Activated CD8-positive, alpha-beta memory T cell treated with anti-CD3 and anti-CD28 coated beads, Interleukin-2, amount 50 U/mL, for 4 hours (primary cell): ENCODE measurements at regions not wholly inside any gene's neighbourhood (a gene's known extent, or its start where the extent isn't known, plus 50 kb on each side); places are given as distances from the start of the nearest gene placed in this dataset.

Source experiments
- DNase-seq: peaks from one replicate; pipeline ENCODE4 v3.0.0-alpha.2; 2020

DNA sequence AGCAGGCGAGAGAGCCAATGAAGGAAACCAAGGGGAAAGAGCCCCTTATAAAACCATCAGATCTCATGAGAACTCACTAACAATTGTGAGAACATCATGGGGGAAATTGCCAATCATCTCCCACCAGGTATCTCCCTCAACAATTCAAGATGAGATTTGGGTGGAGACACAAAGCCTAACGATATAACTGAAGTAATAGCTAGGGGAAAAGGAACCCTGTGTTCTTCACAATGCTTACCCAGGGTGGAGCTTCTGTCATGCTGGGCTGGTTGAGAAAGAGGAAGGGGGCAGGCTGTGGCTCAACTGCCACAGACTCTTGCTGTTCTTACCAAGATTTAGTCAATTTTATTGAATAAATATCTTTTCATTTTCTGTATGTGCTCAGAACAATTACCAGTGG lies 392.1 kb upstream of the HS6ST1 start:
- no peak for DNase-seq

DNA sequence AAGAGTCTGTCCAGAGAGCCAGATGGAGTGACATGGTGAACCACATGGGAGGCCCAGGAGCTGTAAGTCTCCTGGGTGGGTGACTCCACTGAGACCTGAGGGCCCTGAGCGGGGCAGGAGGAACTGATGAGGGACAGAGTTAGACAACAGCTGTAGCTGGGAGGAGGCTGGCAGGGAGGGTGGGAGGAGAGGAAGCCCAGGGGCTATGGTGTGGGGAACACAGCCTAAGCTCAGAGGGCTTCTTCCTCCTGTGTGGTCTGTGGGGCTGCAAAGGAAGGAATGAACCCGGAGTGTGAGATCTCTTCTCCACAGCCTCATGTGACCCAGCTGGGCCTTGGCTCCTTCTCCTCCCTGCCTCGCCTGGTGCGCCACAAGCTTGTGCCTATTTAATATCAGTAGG lies 395.6 kb upstream of the HS6ST1 start:
- DNase-seq, result no peak

GRCh38 chr2:128714851-128715312 lies 396.2 kb upstream of the HS6ST1 start:
- no peak for DNase-seq

GRCh38 chr2:128715360-128715759 lies 396.7 kb upstream of the HS6ST1 start:
- DNase-seq, result no peak

GRCh38 chr2:128716299-128716721 lies 397.6 kb upstream of the HS6ST1 start:
- no peak for DNase-seq

GRCh38 chr2:128717758-128718710 lies 399.4 kb upstream of the HS6ST1 start:
- no peak for DNase-seq

DNA sequence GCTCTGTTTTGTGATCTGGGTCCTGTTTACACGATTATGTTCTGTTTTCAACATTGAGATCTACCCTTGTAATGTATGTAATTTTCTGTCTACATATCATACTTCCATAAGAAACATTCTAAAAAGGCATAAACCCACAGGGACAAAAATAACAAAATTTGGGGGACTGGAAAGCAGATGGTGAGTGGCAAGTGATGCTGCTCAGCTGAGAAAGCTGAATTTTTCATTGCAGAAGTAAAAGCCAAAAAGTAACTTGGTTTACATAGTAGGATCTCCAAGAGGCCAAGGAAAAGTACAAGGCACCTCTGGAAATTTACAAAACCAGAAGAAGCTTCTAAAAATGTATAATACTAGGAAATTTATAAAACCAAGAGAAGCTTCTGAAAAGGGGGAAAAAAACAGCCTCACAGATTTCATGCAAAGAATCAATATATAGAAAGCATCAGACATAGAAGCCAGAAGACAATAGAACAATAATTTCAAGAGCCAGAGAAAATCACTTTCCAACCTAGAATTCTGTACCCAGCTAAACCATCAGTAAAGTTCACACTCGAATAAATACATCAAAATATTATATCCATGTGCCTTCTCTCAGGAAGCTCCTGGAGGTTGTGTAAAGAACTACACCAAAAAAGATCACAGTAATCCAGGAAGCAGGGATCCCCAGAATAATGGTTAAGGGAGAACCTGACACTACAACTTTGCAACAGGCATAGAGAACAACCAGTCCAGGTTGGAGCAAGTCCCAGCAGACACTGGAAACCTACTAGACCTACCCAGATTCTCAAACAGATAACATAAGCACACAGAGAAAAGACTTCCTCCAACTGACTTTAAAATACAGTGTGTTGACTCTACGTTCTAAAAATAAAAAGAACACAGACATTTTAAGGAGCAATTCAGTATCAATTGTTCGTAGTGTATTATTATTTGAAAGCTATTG lies 401.7 kb upstream of the HS6ST1 start:
- DNase-seq, result no peak

GRCh38 chr2:128721096-128721495 lies 402.4 kb upstream of the HS6ST1 start:
- DNase-seq, result no peak

GRCh38 chr2:128722489-128722888 lies 403.8 kb upstream of the HS6ST1 start:
- DNase-seq, result no peak

DNA sequence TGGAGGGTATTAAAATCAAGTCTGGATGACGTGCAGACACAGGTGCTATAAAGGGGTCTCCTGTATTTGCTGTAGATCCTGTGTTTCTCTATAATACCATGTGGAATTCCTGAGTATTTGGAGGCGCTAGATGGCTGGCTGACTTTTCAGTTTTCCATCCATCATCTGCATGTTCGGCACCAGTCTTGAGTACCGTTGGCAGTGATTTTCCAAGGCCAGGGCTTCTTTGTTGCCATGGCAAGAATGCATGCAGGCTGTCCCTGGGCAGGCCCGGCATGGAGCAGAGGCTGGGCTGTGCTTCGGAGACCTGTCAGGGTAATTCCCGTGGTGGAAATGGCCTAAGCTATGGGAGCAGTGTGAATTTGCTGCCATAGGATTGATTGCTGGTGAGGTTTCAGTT lies 405.9 kb upstream of the HS6ST1 start:
- DNase-seq, result no peak

- DNase-seq, result no peak
Observed at GRCh38 chr2:128724972-128725371, 406.3 kb upstream of the HS6ST1 start.

DNA sequence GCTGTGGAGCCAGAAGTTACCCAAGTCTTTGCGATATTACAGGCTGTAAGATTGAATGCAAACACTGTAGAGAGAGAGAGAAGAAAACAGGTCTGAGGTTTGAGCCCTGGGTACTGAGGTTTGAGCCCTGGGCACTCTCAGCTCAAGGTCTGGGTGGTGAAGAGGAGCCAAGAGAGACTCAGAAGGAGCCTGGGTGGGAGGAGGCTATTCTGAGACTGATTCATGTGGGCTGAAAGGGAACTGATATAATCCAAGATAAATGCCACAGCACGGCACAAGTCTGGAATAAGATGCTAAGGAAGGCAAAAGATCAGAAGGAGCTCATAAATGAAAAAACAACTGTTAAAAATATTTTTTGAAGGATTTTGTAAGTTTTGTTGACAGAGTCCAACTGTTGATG lies 407.6 kb upstream of the HS6ST1 start:
- no peak for DNase-seq

DNA sequence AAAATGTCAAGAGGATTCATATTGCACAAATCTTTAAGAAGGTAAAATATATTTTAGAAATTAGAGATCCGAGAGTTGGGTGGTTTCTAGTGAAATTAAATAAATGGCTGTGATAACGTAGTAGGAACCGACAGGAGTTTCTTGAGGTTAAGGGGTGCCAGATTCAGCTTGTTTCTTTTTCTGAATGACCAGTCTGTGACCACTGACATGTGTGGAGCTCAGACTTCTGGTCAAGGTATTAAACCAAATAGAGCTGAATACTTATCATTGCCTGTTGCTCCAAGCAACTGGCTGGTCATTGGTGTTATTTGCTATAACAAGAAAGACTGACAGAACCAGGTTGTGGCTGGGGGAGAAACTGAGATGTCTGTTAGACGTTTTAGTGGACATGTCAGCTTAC lies 408.2 kb upstream of the HS6ST1 start:
- no peak for DNase-seq

DNA sequence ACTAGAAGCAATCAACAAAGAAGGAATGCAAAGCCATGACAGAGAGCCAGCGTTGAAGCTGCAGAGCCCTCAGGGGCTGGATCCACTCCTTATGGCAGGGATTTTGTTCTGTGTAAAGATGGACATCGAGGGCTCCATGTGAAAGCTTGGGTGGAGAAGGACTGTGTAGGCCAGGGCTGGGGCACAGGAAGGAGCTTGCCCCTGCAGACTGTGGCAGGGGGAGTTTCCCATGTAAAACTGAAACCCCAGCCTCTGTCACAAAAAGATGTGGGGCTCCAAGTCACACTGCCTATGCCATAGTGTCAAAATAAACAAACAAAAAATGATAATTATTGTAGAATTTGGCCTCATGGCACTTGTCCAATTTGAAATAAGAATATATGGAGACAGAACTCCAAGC lies 408.7 kb upstream of the HS6ST1 start:
- DNase-seq, result no peak

GRCh38 chr2:128727914-128728313 lies 409.2 kb upstream of the HS6ST1 start:
- DNase-seq, result no peak

GRCh38 chr2:128729051-128729450 lies 410.4 kb upstream of the HS6ST1 start:
- DNase-seq, result no peak

DNA sequence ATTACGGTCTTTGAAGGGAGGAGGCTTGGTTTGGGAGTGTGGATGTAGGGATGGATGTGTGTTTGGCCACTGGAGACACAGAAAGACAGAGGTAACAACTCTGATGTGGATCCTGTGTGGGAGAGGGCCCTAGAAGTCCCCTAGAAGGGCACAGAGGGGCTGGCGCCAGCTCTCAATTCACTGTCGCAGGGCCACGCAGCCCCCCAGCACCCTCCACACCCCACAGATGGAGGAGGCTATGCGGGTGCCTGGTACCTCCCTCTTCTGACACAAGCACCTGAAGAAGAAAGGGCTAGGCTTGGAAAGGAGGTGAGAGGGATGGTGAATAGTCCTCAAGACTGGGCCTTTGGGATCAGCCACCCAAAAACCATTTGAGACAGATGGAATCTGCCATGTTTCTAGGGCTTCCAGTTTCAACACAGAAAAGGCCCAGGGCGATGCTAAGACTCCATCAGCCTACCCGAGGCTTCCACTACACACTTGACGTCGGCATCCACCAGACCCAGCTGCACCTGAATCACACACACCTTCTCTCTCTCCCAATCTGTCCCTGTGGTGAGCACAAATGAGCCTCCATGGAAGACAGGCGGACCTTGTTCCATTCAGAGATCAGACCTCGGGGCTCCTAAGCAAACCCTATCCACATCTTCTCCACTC lies 413.5 kb upstream of the HS6ST1 start:
- DNase-seq, result no peak

DNA sequence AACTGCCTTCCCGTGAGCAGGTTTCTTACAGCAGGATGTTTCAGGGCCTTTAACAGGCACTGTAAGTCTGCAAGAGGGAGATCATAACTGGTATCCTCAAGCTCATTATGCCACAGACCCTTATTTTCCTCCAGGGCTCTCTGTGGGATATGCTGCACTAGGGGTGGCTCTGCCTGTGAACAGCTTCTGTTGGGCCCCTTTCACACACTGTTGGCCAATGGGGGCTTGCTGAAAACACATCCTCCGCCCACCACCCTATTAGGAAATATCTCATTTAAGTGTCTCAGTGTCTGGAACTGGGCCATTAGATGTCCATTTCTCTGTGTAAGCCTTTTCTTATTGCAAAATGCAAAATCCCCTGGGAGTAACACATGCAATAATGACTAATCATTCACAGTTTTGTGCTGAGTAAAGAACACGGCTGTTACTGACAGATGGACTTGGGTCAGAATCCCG lies 414.3 kb upstream of the HS6ST1 start:
- DNase-seq, result no peak

- no peak for DNase-seq
Observed at GRCh38 chr2:128733450-128733849, 414.8 kb upstream of the HS6ST1 start.

DNA sequence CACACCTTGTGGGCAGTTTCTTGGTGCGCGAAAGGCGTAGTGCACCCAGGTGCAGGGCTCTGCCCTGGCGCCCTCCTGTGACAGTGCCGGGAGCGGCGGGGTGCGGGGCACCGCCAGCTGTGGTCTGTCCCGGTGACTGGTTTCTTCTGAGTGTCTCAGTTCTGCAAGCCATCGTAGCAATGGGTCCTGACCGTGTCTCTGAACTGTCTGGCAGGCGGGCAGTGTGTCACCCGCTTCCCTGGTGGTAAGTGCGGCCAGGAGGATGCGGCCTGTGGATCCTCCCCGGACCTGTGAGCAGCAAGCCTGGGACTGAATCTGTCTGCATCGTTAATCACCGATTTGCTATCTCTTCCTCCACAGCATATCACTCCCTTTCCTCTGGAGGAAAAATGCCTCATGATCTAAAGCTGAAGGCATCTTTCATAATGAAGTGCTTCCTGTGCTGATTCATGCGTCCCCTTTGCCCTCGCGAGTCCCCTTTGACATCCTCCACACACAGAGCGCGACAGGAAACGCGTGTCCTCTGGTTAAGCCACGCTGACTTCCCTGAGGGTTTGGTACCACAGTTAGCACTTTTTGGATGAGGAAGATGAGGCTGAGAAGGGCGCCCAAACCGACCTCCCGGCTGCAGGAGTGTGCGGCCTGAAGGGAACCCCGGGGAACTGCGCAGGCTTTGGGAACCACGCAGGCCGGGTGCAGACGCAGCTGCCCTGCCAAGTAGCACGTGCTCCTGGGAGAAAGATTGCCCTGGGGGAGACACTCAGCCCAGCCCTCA lies 416.0 kb upstream of the HS6ST1 start:
- DNase-seq, result no peak

DNA sequence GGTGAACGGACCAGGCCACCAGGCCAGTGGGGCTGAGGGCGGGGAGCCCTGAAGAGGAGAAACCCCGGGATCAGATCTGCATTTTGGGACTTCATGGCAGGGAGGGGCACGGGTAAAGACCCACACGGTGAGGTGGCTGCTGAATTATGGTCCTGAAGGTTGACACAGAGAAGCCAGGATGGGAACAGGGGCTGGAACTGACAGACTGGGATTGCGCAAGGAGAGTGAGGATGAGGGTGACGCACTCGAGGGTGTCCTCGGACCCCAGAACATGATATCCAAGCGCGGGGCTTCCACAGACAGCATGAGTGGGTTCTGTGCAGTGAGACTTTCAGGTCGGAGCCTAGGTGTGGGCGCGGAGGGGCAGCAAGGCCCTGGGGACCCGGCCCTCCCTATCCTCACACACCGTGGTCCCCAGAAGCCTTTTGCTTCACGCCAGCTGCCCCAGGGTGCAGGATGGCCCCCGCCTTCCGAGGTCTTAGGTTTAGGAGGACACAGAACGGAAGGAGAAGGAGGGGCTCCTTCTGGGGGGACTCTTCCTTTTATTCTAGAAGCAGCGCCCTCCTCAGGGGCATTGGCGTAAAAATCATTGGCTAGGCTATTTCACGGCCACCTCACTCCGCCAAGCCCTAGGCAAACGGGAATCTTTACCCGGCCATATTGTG lies 416.8 kb upstream of the HS6ST1 start:
- DNase-seq, result no peak
